GM20000 (cell line): ENCODE measurements at regions not wholly inside any gene's neighbourhood (a gene's known extent, or its start where the extent isn't known, plus 50 kb on each side); places are given as distances from the start of the nearest gene placed in this dataset.

ENCODE experiments used
- DNase-seq: peaks from one replicate; pipeline ENCODE4 v3.0.0; 2012; ENCODE audit warnings: low spot score
- TF ChIP-seq, protein P1 (sequence below): IDR thresholded peaks from 2 replicates; pipeline ENCODE4 v1.5.1; 2012; ENCODE audit warnings: mild to moderate bottlenecking, control low read depth; ENCODE audit errors: extremely low read depth, missing control alignments

GRCh38 chr10:56298941-56299340 lies 62.1 kb downstream of the ZWINT start:
- DNase-seq, result no peak
- TF ChIP-seq, protein P1, sequence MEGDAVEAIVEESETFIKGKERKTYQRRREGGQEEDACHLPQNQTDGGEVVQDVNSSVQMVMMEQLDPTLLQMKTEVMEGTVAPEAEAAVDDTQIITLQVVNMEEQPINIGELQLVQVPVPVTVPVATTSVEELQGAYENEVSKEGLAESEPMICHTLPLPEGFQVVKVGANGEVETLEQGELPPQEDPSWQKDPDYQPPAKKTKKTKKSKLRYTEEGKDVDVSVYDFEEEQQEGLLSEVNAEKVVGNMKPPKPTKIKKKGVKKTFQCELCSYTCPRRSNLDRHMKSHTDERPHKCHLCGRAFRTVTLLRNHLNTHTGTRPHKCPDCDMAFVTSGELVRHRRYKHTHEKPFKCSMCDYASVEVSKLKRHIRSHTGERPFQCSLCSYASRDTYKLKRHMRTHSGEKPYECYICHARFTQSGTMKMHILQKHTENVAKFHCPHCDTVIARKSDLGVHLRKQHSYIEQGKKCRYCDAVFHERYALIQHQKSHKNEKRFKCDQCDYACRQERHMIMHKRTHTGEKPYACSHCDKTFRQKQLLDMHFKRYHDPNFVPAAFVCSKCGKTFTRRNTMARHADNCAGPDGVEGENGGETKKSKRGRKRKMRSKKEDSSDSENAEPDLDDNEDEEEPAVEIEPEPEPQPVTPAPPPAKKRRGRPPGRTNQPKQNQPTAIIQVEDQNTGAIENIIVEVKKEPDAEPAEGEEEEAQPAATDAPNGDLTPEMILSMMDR, result no peak

- TF ChIP-seq, protein P1, result no peak
- no peak for DNase-seq
Measured at GRCh38 chr10:56296618-56297017, 64.4 kb downstream of the ZWINT start.

DNA sequence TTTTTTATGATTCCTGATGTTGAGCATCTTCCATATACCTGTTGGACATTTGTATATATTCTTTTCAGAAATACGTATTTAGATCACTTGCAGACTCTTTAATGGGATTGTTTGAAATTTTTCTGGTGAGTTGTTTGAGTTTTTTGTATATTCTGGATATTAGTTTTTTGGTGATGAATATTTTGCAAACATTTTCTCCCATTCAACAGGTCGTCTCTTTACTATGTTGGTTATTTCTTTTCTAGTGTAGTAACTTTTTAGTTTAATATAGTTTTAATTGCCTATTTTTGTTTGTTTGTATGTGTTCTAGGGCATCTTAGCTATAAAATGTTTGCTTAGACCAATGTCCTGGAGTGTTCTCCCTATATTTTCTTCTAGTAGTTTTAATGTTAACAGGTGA lies 72.7 kb downstream of the ZWINT start:
- no peak for DNase-seq
- TF ChIP-seq, protein P1, result no peak

DNA sequence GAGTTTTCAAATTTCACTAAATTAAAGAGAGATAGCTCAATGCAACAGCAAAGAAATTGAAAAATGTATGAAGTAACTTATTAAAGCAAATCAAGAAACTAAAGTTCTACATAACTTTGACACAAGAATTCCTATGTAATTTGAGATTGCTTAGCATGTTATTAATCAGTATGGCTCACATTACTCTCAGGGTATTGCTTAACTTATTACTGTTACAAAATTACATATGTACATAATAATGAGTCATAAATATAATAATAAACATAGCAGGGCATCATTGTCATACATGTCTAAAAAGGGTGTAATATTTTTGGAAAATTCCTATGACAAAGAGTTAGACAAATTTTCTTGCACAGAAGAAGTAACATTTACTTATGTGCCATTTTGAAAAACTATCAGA lies 75.0 kb downstream of the ZWINT start:
- TF ChIP-seq, protein P1, result no peak

DNA sequence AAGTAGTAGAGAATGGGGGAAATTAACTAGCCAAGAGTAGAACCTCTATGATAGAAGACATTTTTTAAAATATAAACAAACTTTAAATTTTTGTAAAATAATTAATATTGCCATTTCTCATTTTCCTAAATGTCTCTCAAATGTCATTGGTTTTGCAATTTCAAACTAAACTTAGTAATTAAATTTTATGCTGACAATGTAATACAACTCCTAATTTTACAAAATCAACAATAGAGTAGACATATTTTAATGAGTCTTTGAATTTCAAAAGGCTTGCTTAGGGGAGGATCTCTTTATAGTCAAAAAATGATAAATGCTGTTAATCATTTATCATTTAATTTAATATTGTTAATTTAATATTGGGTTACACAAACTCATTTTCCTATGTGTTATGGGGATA lies 81.8 kb downstream of the ZWINT start:
- TF ChIP-seq, protein P1, result no peak
- no peak for DNase-seq

More for the DNA sequence above, 75.0 kb downstream of the ZWINT start:
- no peak for DNase-seq

- DNase-seq, result no peak
- TF ChIP-seq, protein P1, result no peak
Measured at GRCh38 chr10:56269181-56269580, 91.9 kb downstream of the ZWINT start.

DNA sequence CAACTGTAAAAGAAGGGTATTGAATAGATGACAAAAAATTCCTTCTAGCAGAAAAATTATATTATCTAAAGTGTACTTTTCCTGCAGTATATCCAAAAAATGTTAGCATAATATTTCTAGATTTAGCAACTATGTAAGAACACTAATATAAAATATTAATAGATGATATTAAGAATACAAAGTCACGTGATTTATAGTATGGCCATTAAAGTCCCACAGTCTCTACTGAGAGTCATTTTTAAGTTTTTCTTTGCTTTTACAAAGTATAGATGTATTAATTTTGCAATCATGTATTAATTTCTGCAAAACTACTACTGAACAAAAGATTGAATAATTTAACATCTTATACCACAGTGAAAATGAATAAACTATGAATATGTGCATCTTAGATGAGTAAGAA lies 94.9 kb downstream of the ZWINT start:
- no peak for DNase-seq
- TF ChIP-seq, protein P1, result no peak
